ENCODE measurements at regions not wholly inside any gene's neighbourhood (a gene's known extent, or its start where the extent isn't known, plus 50 kb on each side); places are given as distances from the start of the nearest gene placed in this dataset.
A peak's percentile ranks its signal among the peaks of the same experiment; 100 is the strongest.

- ChIA-PET CTCF (interaction anchor here (0.5 to 0.9 kb wide), 4 partner anchors 40 to 215 kb away, joined by 3 to 9 read pairs (median 4); partner anchors contain the start of gene DAB2), POLR2A (ENCODE audit: unreplicated experiment) (interaction anchor here (0.7 kb wide), 1 partner anchor 18 kb away, joined by 3 read pairs; no protein-coding TSS in a partner anchor)
- H3K9ac ChIP-seq (ENCODE audit: low read length): peak overlapping the region; percentile 71
- no TSS peak for BruUV-seq (replicated peaks)
- no peaks in the 10 kb centered on the region for H3K9me2 ChIP-seq (replicated peaks; ENCODE audit: low read length)
- no peak overlapping the region; the same call in 1 of the 2 replicates for H3K4me3 ChIP-seq (ENCODE audit: low read length)
- no peaks in the 10 kb centered on the region for H3K79me2 ChIP-seq (ENCODE audit: low read length)
- no peaks in the 10 kb centered on the region for H3K27me3 ChIP-seq (ENCODE audit: low read length)
- H3K27ac ChIP-seq (ENCODE audit: low read length): peak overlapping the region; percentile 93
- H4K20me1 ChIP-seq (ENCODE audit: low read length): no peaks in the 10 kb centered on the region
- H3K36me3 ChIP-seq (ENCODE audit: low read depth, low read length): no peaks in the 10 kb centered on the region
- no peaks in the 10 kb centered on the region for H3K9me3 ChIP-seq (ENCODE audit: low read length)
- intact Hi-C loops (cut with micrococcal nuclease): loop anchor here (1.0 to 2.0 kb wide), 4 partner anchors 15 to 1049 kb away; no protein-coding TSS in a partner anchor
- peak; percentile 96 for ATAC-seq
- TF ChIP-seq, protein P1, sequence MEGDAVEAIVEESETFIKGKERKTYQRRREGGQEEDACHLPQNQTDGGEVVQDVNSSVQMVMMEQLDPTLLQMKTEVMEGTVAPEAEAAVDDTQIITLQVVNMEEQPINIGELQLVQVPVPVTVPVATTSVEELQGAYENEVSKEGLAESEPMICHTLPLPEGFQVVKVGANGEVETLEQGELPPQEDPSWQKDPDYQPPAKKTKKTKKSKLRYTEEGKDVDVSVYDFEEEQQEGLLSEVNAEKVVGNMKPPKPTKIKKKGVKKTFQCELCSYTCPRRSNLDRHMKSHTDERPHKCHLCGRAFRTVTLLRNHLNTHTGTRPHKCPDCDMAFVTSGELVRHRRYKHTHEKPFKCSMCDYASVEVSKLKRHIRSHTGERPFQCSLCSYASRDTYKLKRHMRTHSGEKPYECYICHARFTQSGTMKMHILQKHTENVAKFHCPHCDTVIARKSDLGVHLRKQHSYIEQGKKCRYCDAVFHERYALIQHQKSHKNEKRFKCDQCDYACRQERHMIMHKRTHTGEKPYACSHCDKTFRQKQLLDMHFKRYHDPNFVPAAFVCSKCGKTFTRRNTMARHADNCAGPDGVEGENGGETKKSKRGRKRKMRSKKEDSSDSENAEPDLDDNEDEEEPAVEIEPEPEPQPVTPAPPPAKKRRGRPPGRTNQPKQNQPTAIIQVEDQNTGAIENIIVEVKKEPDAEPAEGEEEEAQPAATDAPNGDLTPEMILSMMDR (conservative IDR thresholded peaks at IDR 0.05; ENCODE audit: low read depth, low read length): no peak
- TF ChIP-seq EZH2 (IDR thresholded peaks at IDR 0.05; ENCODE audit: low read length, unreplicated experiment) (no peak), EZH2phosphoT487 (IDR thresholded peaks at IDR 0.05; ENCODE audit: borderline replicate concordance, low read length) (no peak)
- peaks cover 10% of the 10 kb centered on the region for H3F3A ChIP-seq (ENCODE audit: low read length, unreplicated experiment)
- peaks cover 41% of the 10 kb centered on the region for H3K4me1 ChIP-seq (ENCODE audit: insufficient read depth, low read length)
- DNase-seq: peak; percentile 96
- H3K4me2 ChIP-seq (ENCODE audit: low read length): peak overlapping the region; percentile 68
- no peak overlapping the region for H2AFZ ChIP-seq (ENCODE audit: low read length)
Observed at GRCh38 chr5:39639618-39640089, 214.9 kb upstream of the DAB2 start.

GRCh38 chr5:39638813-39639212 is 214.0 kb upstream of the DAB2 start:
- Histone ChIP-seq H3K9me3 (ENCODE audit: low read length) (no peaks in the 10 kb centered on the region), H3K9ac (ENCODE audit: low read length) (peak overlapping the region; percentile 71), H4K20me1 (ENCODE audit: low read length) (no peaks in the 10 kb centered on the region), H3K79me2 (ENCODE audit: low read length) (no peaks in the 10 kb centered on the region), H3K4me3 (ENCODE audit: low read length) (peak overlapping the region; percentile 26), H3K36me3 (ENCODE audit: low read depth, low read length) (no peaks in the 10 kb centered on the region), H3K9me2 (replicated peaks; ENCODE audit: low read length) (no peaks in the 10 kb centered on the region), H3K27me3 (ENCODE audit: low read length) (no peaks in the 10 kb centered on the region), H3K27ac (ENCODE audit: low read length) (peak overlapping the region; percentile 93), H3K4me2 (ENCODE audit: low read length) (peak overlapping the region; percentile 68), H2AFZ (ENCODE audit: low read length) (no peak overlapping the region), H3F3A (ENCODE audit: low read length, unreplicated experiment) (peaks cover 10% of the 10 kb centered on the region), H3K4me1 (ENCODE audit: insufficient read depth, low read length) (peaks cover 48% of the 10 kb centered on the region)
- DNase-seq (peak; percentile 92), ATAC-seq (peak; percentile 57)
- ChIA-PET CTCF (interaction anchor here (0.5 to 0.9 kb wide), 3 partner anchors 30 to 58 kb away, joined by 3 to 4 read pairs (median 3); no protein-coding TSS in a partner anchor), POLR2A (ENCODE audit: unreplicated experiment) (no interaction called here)
- TF ChIP-seq, protein P1 (conservative IDR thresholded peaks at IDR 0.05; ENCODE audit: low read depth, low read length): no peak
- TF ChIP-seq EZH2phosphoT487 (IDR thresholded peaks at IDR 0.05; ENCODE audit: borderline replicate concordance, low read length) (no peak), EZH2 (IDR thresholded peaks at IDR 0.05; ENCODE audit: low read length, unreplicated experiment) (no peak)
- intact Hi-C loops (cut with micrococcal nuclease): loop anchor here (1.0 kb wide), 3 partner anchors 15 to 74 kb away; no protein-coding TSS in a partner anchor
- BruUV-seq (replicated peaks): no TSS peak

- Histone ChIP-seq H3K9me3 (ENCODE audit: low read length) (no peaks in the 10 kb centered on the region), H3K9ac (ENCODE audit: low read length) (no peak overlapping the region), H3K27me3 (ENCODE audit: low read length) (no peaks in the 10 kb centered on the region), H4K20me1 (ENCODE audit: low read length) (no peaks in the 10 kb centered on the region), H3K4me2 (ENCODE audit: low read length) (no peak overlapping the region), H3K27ac (ENCODE audit: low read length) (0 out of 2 replicates have a peak overlapping the region, but pooled peaks have one; percentile 1), H3K79me2 (ENCODE audit: low read length) (no peaks in the 10 kb centered on the region), H3K4me3 (ENCODE audit: low read length) (no peak overlapping the region), H3F3A (ENCODE audit: low read length, unreplicated experiment) (no peaks in the 10 kb centered on the region), H3K36me3 (ENCODE audit: low read depth, low read length) (no peaks in the 10 kb centered on the region), H3K4me1 (ENCODE audit: insufficient read depth, low read length) (peaks cover 37% of the 10 kb centered on the region), H3K9me2 (replicated peaks; ENCODE audit: low read length) (no peaks in the 10 kb centered on the region), H2AFZ (ENCODE audit: low read length) (no peak overlapping the region)
- ChIA-PET CTCF (no interaction called here), POLR2A (ENCODE audit: unreplicated experiment) (no interaction called here)
- peak; percentile 53 for DNase-seq
- ATAC-seq: peak; percentile 64
- TF ChIP-seq, protein P1 (conservative IDR thresholded peaks at IDR 0.05; ENCODE audit: low read depth, low read length): no peak
- TF ChIP-seq EZH2phosphoT487 (IDR thresholded peaks at IDR 0.05; ENCODE audit: borderline replicate concordance, low read length) (no peak), EZH2 (IDR thresholded peaks at IDR 0.05; ENCODE audit: low read length, unreplicated experiment) (no peak)
- BruUV-seq (replicated peaks): no TSS peak
- intact Hi-C loops (cut with micrococcal nuclease): no loop called here
Observed at GRCh38 chr5:39633057-39633456, 208.3 kb upstream of the DAB2 start.
